Spleen (tissue), 7 donors: ENCODE measurements at regions not wholly inside any gene's neighbourhood (a gene's known extent, or its start where the extent isn't known, plus 50 kb on each side); places are given as distances from the start of the nearest gene placed in this dataset.

Experiments used
- CTCF ChIP-seq, 11 experiments: fragments of 200-600 bp in 7 of 11; fragments of 450-650 bp in 4 of 11; sonication (generic) in 4 of 11; IDR thresholded peaks in 8 of 11; conservative IDR thresholded peaks in 3 of 11; 1 replicate in 7 of 11; 2 replicates in 4 of 11; pipeline versions ENCODE4 v1.4.0 to v1.8.0; 2016 to 2021; ENCODE audit warnings: antibody characterized with exemption in 11 of 11, inconsistent platforms in 4 of 11, mild to moderate bottlenecking in 1 of 11
- POLR2AphosphoS5 ChIP-seq, 3 donors: sonication (generic); formaldehyde crosslinking; IDR thresholded peaks; one replicate each; pipeline ENCODE4 v1.5.1; 2017; ENCODE audit warnings: antibody characterized with exemption in 3 of 3
- donor health status: DM: no; HTN: no; CAD: no; lungs with moderate emphysema.
- donor health status: DM: no; HTN: no; CAD: no.
- donor health status: DM: no; HTN: no; CAD: no.

- TF ChIP-seq POLR2AphosphoS5 (IDR thresholded peaks at IDR 0.05) (no peak), CTCF (IDR thresholded peaks at IDR 0.05 in 8 of 11, conservative IDR thresholded peaks at IDR 0.05 in 3 of 11) (no peak)
Observed at GRCh38 chr2:4995466-4995865, 696.7 kb upstream of the SOX11 start.
